ENCODE measurements at regions not wholly inside any gene's neighbourhood (a gene's known extent, or its start where the extent isn't known, plus 50 kb on each side); places are given as distances from the start of the nearest gene placed in this dataset.

- no peak overlapping the region for H3K4me2 ChIP-seq (ENCODE audit: low read depth, low read length)
- H3K27me3 ChIP-seq (ENCODE audit: control insufficient read depth, insufficient read depth, low read length): peaks cover 14% of the 10 kb centered on the region; the same call in 1 of the 2 replicates
- BruUV-seq (replicated peaks): no TSS peak
- ChIA-PET CTCF (no interaction called here), POLR2A (ENCODE audit: unreplicated experiment) (no interaction called here)
- H3K9me3 ChIP-seq (ENCODE audit: control insufficient read depth, insufficient read depth, low read length): no peaks in the 10 kb centered on the region
- H3K36me3 ChIP-seq (ENCODE audit: control insufficient read depth, insufficient read depth, low read length): no peaks in the 10 kb centered on the region
- DNase-seq (no peak), ATAC-seq (ENCODE audit: low read depth) (no peak)
- intact Hi-C loops (cut with micrococcal nuclease) (loop anchor here (1.0 kb wide), 1 partner anchor 22 kb away; no protein-coding TSS in a partner anchor), in situ Hi-C loops (cut with MboI; ENCODE audit: low sequenced_read_pairs) (no loop called here), dilution Hi-C loops (cut with HindIII; ENCODE audit: low sequenced_read_pairs, unreplicated experiment) (no loop called here)
- no peak overlapping the region for H2AK9ac ChIP-seq (replicated peaks; ENCODE audit: low read depth, low read length, poor library complexity)
- no peak overlapping the region for H3K4ac ChIP-seq (ENCODE audit: low read depth, low read length)
- no peak overlapping the region for H3K9ac ChIP-seq (ENCODE audit: low read depth, low read length)
- WGBS, 2 experiments (ENCODE audit: extremely low coverage in 2 of 2, insufficient read length in 1 of 2): no CpG with 5 or more reads among the region's 5 CpGs
- H2BK15ac ChIP-seq (ENCODE audit: low read depth, low read length): no peak overlapping the region
- no peak overlapping the region for H4K5ac ChIP-seq (ENCODE audit: low read depth, low read length)
- no peak overlapping the region for H3K23ac ChIP-seq (ENCODE audit: low read depth, low read length)
- H2BK20ac ChIP-seq (ENCODE audit: low read depth, low read length): no peak overlapping the region
- H3K18ac ChIP-seq (ENCODE audit: low read depth, low read length): no peak overlapping the region
- no peak overlapping the region for H4K8ac ChIP-seq (ENCODE audit: low read depth in 2 of 2, low read length in 2 of 2)
- no peak overlapping the region for H2BK120ac ChIP-seq (ENCODE audit: low read depth, low read length)
- H2BK5ac ChIP-seq (ENCODE audit: low read depth, low read length, poor library complexity, severe bottlenecking): no peak overlapping the region
- H3K79me1 ChIP-seq (ENCODE audit: low read depth in 1 of 2, low read length in 2 of 2): no peaks in the 10 kb centered on the region
- no peak overlapping the region for H4K91ac ChIP-seq (ENCODE audit: insufficient read depth, low read depth, low read length)
- H3K56ac ChIP-seq (ENCODE audit: extremely low read depth, insufficient read depth, low read length): no peak overlapping the region
- H3K9me1 ChIP-seq (ENCODE audit: insufficient read depth, low read length): no peaks in the 10 kb centered on the region
- no peak overlapping the region for H3K4me3 ChIP-seq (ENCODE audit: insufficient read depth, low read depth, low read length)
- H2AK5ac ChIP-seq (ENCODE audit: low read depth, low read length): no peak overlapping the region
- H2AFZ ChIP-seq (replicated peaks; ENCODE audit: low read length, poor library complexity): no peak overlapping the region
- no peak overlapping the region for H3K27ac ChIP-seq (ENCODE audit: insufficient read depth, low read length)
- H3K4me1 ChIP-seq (ENCODE audit: control insufficient read depth, insufficient read depth, low read length): no peaks in the 10 kb centered on the region
- no peak overlapping the region for H3K14ac ChIP-seq (replicated peaks; ENCODE audit: low read depth, low read length)
- H4K20me1 ChIP-seq (ENCODE audit: insufficient read depth, low read length): no peaks in the 10 kb centered on the region
- TF ChIP-seq NFE2L2 (IDR thresholded peaks at IDR 0.05; ENCODE audit: low read depth, low read length) (no peak), CHD1 (IDR thresholded peaks at IDR 0.05; ENCODE audit: low read depth, low read length) (no peak), CEBPB (IDR thresholded peaks at IDR 0.05; ENCODE audit: low read depth, low read length) (0 out of 2 replicates have a peak, but pooled peaks have one; percentile 15)
Observed at GRCh38 chr22:22374579-22374978, 130.0 kb downstream of the VPREB1 start.

Data from IMR-90 (cell line).